NCI-H1105 treated with DMSO at 0.1 percent for 48 hours (cell line): ENCODE measurements at regions not wholly inside any gene's neighbourhood (a gene's known extent, or its start where the extent isn't known, plus 50 kb on each side); places are given as distances from the start of the nearest gene placed in this dataset.
A peak's percentile ranks its signal among the peaks of the same experiment; 100 is the strongest.

Source experiments
- DNase-seq: peaks from one replicate; lab custom pipeline; 2025; lab: John Stamatoyannopoulos, UW

GRCh38 chr14:47857646-47858045, 182.2 kb upstream of the MDGA2 start:
- no peak for DNase-seq

GRCh38 chr14:47852278-47852677, 176.9 kb upstream of the MDGA2 start:
- DNase-seq = no peak

GRCh38 chr14:47846008-47846407, 170.6 kb upstream of the MDGA2 start:
- no peak for DNase-seq

- DNase-seq = no peak
Measured at GRCh38 chr14:47843236-47843635, 167.8 kb upstream of the MDGA2 start.

- DNase-seq = no peak
Measured at GRCh38 chr14:47833011-47833410, 157.6 kb upstream of the MDGA2 start.

- DNase-seq = no peak
Measured at GRCh38 chr14:47826809-47827208, 151.4 kb upstream of the MDGA2 start.

- no peak for DNase-seq
Measured at GRCh38 chr14:47822326-47822725, 146.9 kb upstream of the MDGA2 start.

GRCh38 chr14:47821135-47821534, 145.7 kb upstream of the MDGA2 start:
- no peak for DNase-seq

GRCh38 chr14:47790477-47790876, 115.1 kb upstream of the MDGA2 start:
- DNase-seq = no peak

- DNase-seq = no peak
Measured at GRCh38 chr14:47785058-47785457, 109.7 kb upstream of the MDGA2 start.

- peak; percentile 92 for DNase-seq
Measured at GRCh38 chr14:47778631-47779030, 103.2 kb upstream of the MDGA2 start.

- DNase-seq = no peak
Measured at GRCh38 chr14:47772652-47773051, 97.2 kb upstream of the MDGA2 start.

- DNase-seq = no peak
Measured at GRCh38 chr14:47763188-47763854, 87.9 kb upstream of the MDGA2 start.

GRCh38 chr14:47746986-47747385, 71.6 kb upstream of the MDGA2 start:
- DNase-seq = no peak

GRCh38 chr14:47744155-47744554, 68.8 kb upstream of the MDGA2 start:
- DNase-seq = no peak

GRCh38 chr14:47739541-47739940, 64.1 kb upstream of the MDGA2 start:
- DNase-seq = no peak

- DNase-seq = no peak
Measured at GRCh38 chr14:47730296-47730695, 54.9 kb upstream of the MDGA2 start.
